UCSD-AML1 (cell line): ENCODE measurements at regions not wholly inside any gene's neighbourhood (a gene's known extent, or its start where the extent isn't known, plus 50 kb on each side); places are given as distances from the start of the nearest gene placed in this dataset.

Experiments
- DNase-seq: peaks from one replicate; lab custom pipeline; 2025; ENCODE audit not compliant: unreplicated experiment; lab: John Stamatoyannopoulos, UW

DNA sequence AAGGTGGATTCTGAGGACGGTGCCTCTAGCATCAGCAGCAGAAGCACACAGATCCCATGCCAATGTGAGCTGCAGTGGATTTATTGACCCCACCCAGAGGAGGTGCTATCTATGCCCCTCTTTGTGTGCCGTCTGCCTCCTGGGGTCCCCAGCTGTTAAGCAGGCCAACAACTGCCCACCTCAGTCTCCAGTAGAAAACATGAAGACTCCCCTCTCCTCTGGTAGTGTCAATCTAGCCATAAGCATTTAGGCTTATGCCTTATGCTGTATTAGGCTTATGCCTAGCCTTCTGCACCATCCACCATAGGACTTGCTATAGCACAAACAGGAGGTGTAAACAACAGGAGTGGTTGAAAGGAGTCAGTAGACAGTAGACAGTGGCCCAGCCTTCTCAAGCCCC, 417.9 kb upstream of the C16orf82 start:
- DNase-seq: no peak

GRCh38 chr16:26649381-26650045, 417.2 kb upstream of the C16orf82 start:
- DNase-seq: no peak

- no peak for DNase-seq
These were observed 415.3 kb upstream of the C16orf82 start for GRCh38 chr16:26651464-26651863.

- DNase-seq: no peak
These were observed 414.8 kb upstream of the C16orf82 start for GRCh38 chr16:26651884-26652283.

DNA sequence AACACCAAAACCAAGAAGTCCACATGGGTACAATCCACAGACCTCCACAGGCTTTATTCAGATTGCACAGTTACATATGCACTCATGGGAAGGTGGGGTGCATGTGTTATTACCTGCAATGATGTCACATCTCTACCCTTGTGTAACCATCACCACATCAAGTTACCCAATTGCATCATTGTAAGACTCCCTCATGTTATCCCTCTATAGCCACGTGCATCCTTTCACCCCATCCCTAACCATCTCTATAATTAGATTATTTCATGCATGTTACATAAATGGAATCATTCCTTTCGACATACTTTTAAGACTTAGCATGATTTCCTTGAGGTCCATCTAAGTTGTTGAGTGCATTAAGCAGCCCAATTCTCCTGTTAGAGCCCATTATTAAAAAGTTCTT, 408.2 kb upstream of the C16orf82 start:
- no peak for DNase-seq

DNA sequence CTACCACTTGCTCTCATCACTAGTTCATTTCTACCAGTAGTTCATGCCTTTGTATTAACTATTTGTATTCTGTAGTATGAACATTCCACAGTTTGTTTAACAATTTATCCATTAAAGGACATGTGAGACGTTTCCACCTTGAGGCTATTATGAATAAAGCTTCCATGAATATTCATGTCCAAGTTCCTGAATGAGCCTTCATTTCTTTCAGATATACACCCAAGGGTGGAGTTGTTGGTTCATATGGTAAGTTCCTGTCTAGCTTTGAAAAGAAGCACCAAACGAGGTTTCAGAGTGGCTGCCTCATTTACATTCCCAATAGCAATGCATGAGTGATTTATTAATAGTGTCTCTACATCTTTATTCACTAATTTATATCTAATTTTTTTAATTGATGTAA, 407.8 kb upstream of the C16orf82 start:
- DNase-seq: no peak

GRCh38 chr16:26664086-26664485, 402.6 kb upstream of the C16orf82 start:
- DNase-seq: no peak

GRCh38 chr16:26665166-26665939, 401.4 kb upstream of the C16orf82 start:
- DNase-seq: no peak

- no peak for DNase-seq
These were observed 400.2 kb upstream of the C16orf82 start for GRCh38 chr16:26666486-26666885.

GRCh38 chr16:26667307-26667706, 399.4 kb upstream of the C16orf82 start:
- no peak for DNase-seq

- no peak for DNase-seq
These were observed 398.7 kb upstream of the C16orf82 start for GRCh38 chr16:26668026-26668425.

- no peak for DNase-seq
These were observed 394.5 kb upstream of the C16orf82 start for GRCh38 chr16:26672206-26672605.

GRCh38 chr16:26673011-26673410, 393.7 kb upstream of the C16orf82 start:
- no peak for DNase-seq

DNA sequence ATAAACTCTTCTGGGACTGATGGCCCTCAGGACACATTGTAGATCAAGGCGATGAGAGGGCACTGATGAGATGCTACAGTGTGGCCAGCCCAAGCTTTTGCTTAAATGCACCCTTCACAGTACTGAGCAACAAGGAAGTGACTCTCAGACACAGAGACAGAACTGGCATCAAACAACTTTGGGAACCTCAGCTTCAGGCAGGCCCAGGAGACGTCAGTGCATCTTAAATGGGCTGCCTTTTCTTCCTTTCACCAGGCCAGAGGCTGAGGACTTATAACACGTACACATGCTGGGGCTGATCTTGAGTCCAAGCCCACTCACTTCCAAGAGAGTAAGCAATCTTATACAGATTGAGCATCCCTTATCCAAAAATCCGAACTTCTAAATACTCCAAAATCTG, 386.1 kb upstream of the C16orf82 start:
- no peak for DNase-seq

DNA sequence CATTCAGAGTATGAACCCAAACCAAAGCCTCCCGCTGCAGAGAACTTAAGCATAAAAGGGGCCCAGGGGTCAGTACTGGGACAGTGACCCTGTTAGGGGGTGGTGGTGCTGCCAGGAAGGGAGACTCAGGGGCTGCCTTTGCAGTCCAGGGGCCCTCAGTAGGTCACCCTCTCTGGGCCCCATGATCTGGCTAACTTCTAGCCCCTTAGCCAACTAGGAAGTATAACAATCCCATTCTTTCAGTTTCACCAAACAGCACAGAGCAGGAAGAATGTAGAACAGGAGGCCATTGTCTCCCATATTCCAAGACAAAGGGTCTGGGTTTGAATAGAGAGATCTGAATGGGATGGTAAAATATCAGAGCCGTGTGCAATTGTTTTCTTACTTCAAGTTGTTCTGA, 378.6 kb upstream of the C16orf82 start:
- DNase-seq: no peak

GRCh38 chr16:26688699-26689098, 378.0 kb upstream of the C16orf82 start:
- no peak for DNase-seq

DNA sequence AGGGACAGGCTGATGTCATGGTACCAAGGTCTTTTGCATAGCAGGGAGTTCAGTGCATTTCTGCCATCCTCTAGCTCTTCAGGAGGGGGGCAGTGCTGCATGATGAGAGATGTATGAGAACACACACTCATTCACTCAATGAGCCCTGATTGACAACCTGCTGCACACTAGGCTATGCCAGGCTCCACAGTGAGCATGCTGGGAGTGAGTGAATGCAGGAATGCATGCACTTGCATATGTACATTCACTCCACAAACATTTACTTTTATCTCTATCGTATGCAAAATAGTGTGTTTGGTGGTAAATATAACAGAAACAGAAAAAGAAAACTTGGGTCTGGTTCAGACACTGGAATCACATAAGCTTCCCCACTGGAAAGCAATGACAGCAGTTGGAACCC, 374.1 kb upstream of the C16orf82 start:
- DNase-seq: no peak

GRCh38 chr16:26697807-26698206, 368.9 kb upstream of the C16orf82 start:
- no peak for DNase-seq

DNA sequence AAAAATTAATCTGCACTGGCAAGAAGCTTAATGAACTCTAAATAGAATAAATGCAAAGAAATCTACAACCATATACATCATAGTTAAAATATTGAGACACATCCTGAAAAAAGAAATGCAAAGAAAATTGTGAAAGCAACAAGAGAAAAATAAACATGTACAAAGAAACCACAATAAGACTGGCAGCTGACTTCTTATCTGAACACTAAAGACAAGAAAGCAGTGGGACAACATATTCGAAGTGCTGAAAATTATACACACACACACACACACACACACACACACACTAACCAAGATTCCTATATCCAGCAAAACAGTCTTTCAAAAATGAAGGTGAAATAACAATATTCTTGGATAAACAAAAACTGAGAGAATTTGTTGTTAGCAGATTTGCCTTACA, 366.5 kb upstream of the C16orf82 start:
- no peak for DNase-seq

DNA sequence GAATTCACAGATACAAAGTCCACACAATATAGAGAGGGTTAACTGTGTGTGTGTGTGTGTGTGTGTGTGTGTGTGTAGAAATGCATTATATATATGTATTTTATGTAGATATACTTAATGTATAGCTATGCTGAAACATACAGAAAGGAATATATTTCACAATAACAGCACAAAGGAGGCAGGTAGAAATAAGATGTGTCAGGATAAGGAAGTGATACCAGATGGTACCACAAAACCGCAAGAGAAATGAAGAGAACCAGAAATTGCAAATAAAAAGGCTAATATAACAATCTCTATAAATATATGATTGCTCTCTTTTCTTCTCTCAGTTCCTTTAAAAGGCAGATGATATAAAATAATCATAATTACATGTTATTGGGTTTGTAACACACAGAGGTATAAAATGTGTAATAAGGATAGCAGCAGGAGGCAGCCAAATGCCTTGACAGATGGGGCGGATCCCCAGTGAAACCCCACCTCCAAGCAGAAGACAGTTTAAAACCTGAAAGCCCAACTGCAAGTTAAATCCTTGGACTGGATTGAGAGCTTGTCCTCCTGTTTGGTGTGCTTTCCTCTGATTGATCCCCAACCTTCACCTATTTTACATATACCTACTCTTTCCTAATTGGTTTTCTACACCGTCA, 365.4 kb upstream of the C16orf82 start:
- no peak for DNase-seq

GRCh38 chr16:26705346-26705745, 361.4 kb upstream of the C16orf82 start:
- no peak for DNase-seq

DNA sequence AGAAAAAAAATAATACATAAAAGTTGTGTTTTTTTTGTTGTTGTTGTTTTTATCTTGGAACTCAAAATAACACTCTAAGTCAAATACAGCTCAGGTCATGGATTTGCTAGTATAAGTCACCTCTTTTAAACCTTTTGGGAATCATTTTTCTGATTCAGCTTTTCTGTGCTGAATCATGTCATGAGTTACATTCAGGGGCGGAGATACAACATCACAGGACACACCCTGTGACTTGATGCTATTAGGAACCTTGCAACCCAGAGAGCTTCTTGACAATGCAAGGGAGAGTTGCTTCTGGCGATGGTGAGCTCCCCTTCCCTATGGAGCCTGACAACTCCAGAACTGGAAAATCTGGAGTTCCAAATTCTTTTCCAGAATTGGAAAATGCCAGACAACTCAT, 358.3 kb upstream of the C16orf82 start:
- no peak for DNase-seq
